Cardiac fibroblast (primary cell): ENCODE measurements at regions not wholly inside any gene's neighbourhood (a gene's known extent, or its start where the extent isn't known, plus 50 kb on each side); places are given as distances from the start of the nearest gene placed in this dataset.
A peak's percentile ranks its signal among the peaks of the same experiment; 100 is the strongest.

Source experiments
- DNase-seq, 2 donors: peaks; one replicate each; pipeline versions ENCODE4 v3.0.0 to v3.0.0-alpha.2; 2010; ENCODE audit warnings: low read depth in 2 of 2
- H3K4me3 ChIP-seq, 2 donors: replicated peaks in 1 of 2; 1 replicate in 1 of 2; 2 replicates in 1 of 2; pipeline ENCODE4 v1.5.1; 2011; ENCODE audit warnings: low read depth in 2 of 2, low read length in 2 of 2, mild to moderate bottlenecking in 2 of 2, moderate library complexity in 1 of 2
- TF ChIP-seq, protein P1 (sequence below): IDR thresholded peaks from one replicate; pipeline ENCODE4 v1.5.1; 2011; ENCODE audit warnings: low read depth, mild to moderate bottlenecking, low read length, inconsistent platforms

DNA sequence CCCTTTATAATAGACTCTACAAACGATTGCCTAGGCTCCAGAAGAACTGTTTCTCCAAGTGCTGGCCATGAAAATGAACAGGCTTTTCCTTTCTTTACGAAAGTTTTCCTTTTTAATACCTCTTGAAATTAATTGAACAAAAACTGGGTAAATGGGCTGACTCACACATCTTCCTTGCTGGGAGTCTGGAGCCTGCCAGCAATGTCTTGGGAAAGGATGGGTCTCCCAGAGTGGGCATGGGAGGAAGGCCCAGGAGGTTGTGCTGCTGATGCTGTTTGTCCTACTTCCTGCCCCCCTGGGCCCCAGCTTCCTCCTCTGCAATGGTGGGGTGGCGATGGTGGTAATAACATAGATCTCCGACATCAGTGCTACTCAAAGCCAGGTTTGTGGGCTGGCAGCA lies 174.1 kb downstream of the RPS24 start:
- no peak for DNase-seq
- TF ChIP-seq, protein P1, sequence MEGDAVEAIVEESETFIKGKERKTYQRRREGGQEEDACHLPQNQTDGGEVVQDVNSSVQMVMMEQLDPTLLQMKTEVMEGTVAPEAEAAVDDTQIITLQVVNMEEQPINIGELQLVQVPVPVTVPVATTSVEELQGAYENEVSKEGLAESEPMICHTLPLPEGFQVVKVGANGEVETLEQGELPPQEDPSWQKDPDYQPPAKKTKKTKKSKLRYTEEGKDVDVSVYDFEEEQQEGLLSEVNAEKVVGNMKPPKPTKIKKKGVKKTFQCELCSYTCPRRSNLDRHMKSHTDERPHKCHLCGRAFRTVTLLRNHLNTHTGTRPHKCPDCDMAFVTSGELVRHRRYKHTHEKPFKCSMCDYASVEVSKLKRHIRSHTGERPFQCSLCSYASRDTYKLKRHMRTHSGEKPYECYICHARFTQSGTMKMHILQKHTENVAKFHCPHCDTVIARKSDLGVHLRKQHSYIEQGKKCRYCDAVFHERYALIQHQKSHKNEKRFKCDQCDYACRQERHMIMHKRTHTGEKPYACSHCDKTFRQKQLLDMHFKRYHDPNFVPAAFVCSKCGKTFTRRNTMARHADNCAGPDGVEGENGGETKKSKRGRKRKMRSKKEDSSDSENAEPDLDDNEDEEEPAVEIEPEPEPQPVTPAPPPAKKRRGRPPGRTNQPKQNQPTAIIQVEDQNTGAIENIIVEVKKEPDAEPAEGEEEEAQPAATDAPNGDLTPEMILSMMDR: no peak
- H3K4me3 ChIP-seq: no peak overlapping the region

DNA sequence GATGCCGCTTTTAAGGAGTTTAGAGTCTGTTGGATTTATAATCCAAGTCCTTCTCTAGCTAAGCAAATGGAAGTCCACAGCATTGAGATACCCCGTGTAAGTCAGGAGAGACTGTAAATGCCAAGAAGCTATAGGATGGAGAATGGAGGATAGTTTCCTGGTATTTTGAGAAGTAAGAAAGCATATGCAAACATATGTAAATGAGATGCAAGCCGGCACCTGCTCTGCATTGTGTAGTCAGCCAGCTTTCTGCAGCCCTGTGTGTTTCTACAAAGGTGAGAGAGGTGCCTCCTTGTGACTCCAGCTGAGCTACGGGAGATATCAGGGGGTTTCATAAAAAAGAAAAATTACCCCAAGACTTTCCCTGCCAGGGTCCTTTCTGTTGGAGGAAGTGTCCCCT lies 176.3 kb downstream of the RPS24 start:
- no peak overlapping the region for H3K4me3 ChIP-seq
- no peak for DNase-seq
- TF ChIP-seq, protein P1: no peak

DNA sequence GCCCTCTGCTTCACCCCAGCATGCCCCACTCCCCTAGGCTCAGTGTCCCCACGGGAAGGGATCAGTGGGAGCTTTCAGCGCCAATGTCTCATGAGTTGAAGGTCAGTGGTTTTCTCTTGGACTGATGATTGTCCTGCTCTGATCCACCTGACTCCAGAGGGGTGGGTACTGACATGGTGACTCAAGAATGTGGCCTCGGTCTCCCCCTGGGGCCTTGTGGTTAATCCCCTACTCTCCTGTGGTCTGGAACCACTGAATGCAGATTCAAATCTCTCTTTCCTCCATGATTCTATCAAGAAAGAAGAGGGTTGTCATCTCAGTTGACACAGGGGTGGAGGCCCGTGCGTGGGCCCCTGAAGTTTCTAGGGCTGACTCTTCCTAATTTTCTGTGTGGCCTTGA lies 176.9 kb downstream of the RPS24 start:
- DNase-seq: no peak
- TF ChIP-seq, protein P1: no peak
- H3K4me3 ChIP-seq: no peak overlapping the region

DNA sequence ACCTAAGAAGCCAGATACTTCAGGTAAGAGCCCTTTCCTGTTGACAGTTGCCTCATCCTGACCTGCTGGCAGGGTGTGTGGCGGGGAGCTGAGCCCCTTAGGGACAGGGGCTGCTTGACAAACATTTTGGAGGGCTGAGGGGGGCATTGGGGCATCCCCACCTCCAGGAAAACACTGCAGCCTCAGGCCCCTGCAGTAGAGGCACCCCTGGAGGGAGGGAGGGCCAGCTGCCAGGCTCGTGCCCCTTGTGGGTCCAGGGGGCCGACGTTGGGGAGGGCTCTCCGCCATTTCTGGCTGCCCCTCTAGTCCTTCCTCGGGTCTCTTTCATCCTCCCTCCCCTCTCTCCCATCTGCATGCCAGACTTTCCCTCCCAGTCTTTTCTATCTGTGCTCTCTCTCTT lies 177.3 kb downstream of the RPS24 start:
- TF ChIP-seq, protein P1: no peak
- DNase-seq: no peak

DNA sequence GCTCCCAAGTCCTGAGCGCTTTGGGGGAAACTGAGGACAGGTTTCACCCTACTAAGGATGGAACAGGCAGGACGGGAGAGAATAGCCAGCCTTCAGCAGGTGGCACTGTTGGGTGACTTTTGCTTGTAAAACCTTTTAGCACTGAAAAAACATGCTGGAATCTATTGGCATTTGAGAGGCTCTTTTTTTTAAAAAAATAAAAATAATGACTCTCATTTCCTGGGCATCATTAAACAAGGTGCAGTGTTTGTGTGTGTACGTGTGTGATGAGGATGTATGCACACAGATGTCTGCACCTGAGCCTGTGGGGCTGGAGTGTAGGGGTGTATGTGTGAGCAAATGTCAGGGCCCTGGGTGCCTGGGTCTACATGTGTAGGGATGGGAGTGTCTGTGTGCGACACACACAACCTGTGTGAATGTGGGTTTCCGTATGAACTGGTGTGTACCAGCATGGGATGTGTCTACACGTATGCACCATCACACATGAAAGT lies 177.9 kb downstream of the RPS24 start:
- peak; percentile 62 to 73 for DNase-seq
- TF ChIP-seq, protein P1: peak; percentile 65
- H3K4me3 ChIP-seq: no peak overlapping the region

More for the DNA sequence above, 177.3 kb downstream of the RPS24 start:
- no peak overlapping the region for H3K4me3 ChIP-seq

DNA sequence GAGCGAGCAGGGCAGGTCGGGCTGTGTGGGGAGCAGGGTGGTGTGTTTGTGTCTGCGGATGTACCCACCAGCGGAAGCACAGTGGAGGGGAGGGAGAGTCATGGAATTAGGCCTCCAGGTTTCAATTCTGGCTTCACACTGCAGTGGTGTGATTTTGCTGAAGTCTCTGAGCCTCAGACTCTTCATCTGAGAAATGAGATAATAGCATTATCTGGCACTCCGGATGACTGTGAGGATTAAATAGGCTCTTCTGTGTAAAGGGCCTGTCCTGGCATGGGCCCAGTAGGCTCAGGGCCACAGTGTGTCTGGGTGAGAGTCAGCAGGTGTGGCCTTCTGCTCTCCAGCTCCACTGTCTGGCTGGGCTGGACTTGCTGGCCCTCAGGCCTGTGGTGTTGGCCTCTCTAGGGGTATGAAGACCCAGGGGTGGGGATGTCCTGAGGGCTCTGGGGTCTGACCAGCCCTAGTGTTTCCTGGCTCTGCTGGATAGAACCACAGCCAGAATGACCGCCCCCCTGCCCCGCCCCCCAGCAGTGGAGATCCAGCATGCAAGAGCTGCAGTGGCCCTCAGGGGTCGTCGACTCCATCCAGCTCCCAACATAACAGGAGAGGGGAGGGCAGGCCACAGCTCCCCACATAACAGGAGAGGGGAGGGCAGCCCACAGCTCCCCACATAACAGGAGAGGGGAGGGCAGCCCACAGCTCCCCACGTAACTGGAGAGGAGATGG lies 178.6 kb downstream of the RPS24 start:
- TF ChIP-seq, protein P1: no peak
- peak in 1 of 2 donors; percentile 18 for DNase-seq

More for the DNA sequence above, 178.6 kb downstream of the RPS24 start:
- H3K4me3 ChIP-seq: no peak overlapping the region
